Peyer's patch (tissue), 4 donors: ENCODE measurements at regions not wholly inside any gene's neighbourhood (a gene's known extent, or its start where the extent isn't known, plus 50 kb on each side); places are given as distances from the start of the nearest gene placed in this dataset.

Experiments used
- DNase-seq, 3 donors: peaks; one replicate each; pipeline ENCODE4 v3.0.0-alpha.2; 2017 to 2019
- H3K27ac ChIP-seq, 4 donors: fragments of 200-600 bp; sonication (generic); one replicate each; pipeline ENCODE4 v1.5.1; 2016 to 2019
- H3K27me3 ChIP-seq, 2 donors: fragments of 200-600 bp; sonication (generic); one replicate each; pipeline ENCODE4 v1.5.1; 2019
- H3K36me3 ChIP-seq, 3 donors: fragments of 200-600 bp; sonication (generic); one replicate each; pipeline ENCODE4 v1.5.1; 2016 to 2019
- H3K4me1 ChIP-seq, 4 donors: fragments of 200-600 bp; sonication (generic); one replicate each; pipeline ENCODE4 v1.5.1; 2016 to 2019
- H3K4me3 ChIP-seq, 4 donors: fragments of 200-600 bp; sonication (generic); 1 replicate in 3 of 4; 2 replicates in 1 of 4; pipeline ENCODE4 v1.5.1; 2016 to 2019; ENCODE audit warnings: mild to moderate bottlenecking in 1 of 4
- H3K9me3 ChIP-seq, 4 donors: fragments of 200-600 bp; sonication (generic); one replicate each; pipeline ENCODE4 v1.5.1; 2016 to 2019; ENCODE audit warnings: mild to moderate bottlenecking in 1 of 4
- POLR2A ChIP-seq, 2 donors: fragments of 450-650 bp; IDR thresholded peaks; one replicate each; pipeline ENCODE4 v1.5.1; 2017; ENCODE audit warnings: antibody characterized with exemption in 2 of 2, mild to moderate bottlenecking in 2 of 2, moderate library complexity in 2 of 2
- TF ChIP-seq, protein P1 (sequence below), 6 experiments: fragments of 450-650 bp in 4 of 6; fragments of 200-600 bp in 2 of 6; sonication (generic) in 1 of 6; IDR thresholded peaks; one replicate each; pipeline ENCODE4 v1.5.1; 2017 to 2019; ENCODE audit warnings: antibody characterized with exemption in 6 of 6, mild to moderate bottlenecking in 3 of 6, moderate library complexity in 1 of 6

DNA sequence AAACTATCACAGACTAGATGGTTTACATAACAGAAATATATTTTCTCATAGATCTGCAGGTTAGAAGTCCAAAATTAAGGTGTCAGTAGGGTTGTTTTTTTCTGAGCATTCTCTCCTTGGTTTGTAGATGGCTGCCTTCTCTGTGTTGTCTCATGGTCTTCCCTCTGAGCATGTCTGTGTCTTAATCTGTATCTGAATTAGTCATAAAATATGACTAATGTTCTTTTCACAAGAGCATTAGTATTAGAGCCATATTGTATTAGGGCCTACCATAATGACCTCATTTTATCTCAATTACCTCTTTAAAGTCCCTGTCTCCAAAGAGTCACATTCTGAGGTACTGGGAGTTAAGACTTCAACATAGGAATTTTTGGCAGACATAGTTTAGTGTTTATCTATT lies 77.2 kb upstream of the OBI1 start:
- no peaks in the 10 kb centered on the region for H3K27me3 ChIP-seq
- no peak for TF ChIP-seq POLR2A (IDR thresholded peaks at IDR 0.05)
- TF ChIP-seq, protein P1, sequence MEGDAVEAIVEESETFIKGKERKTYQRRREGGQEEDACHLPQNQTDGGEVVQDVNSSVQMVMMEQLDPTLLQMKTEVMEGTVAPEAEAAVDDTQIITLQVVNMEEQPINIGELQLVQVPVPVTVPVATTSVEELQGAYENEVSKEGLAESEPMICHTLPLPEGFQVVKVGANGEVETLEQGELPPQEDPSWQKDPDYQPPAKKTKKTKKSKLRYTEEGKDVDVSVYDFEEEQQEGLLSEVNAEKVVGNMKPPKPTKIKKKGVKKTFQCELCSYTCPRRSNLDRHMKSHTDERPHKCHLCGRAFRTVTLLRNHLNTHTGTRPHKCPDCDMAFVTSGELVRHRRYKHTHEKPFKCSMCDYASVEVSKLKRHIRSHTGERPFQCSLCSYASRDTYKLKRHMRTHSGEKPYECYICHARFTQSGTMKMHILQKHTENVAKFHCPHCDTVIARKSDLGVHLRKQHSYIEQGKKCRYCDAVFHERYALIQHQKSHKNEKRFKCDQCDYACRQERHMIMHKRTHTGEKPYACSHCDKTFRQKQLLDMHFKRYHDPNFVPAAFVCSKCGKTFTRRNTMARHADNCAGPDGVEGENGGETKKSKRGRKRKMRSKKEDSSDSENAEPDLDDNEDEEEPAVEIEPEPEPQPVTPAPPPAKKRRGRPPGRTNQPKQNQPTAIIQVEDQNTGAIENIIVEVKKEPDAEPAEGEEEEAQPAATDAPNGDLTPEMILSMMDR (IDR thresholded peaks at IDR 0.05), result no peak
- no peaks in the 10 kb centered on the region for H3K36me3 ChIP-seq
- DNase-seq, result no peak
- no peaks in the 10 kb centered on the region for H3K9me3 ChIP-seq
- H3K4me3 ChIP-seq, result no peak overlapping the region
- H3K27ac ChIP-seq, result no peak overlapping the region
- H3K4me1 ChIP-seq, result no peaks in the 10 kb centered on the region

DNA sequence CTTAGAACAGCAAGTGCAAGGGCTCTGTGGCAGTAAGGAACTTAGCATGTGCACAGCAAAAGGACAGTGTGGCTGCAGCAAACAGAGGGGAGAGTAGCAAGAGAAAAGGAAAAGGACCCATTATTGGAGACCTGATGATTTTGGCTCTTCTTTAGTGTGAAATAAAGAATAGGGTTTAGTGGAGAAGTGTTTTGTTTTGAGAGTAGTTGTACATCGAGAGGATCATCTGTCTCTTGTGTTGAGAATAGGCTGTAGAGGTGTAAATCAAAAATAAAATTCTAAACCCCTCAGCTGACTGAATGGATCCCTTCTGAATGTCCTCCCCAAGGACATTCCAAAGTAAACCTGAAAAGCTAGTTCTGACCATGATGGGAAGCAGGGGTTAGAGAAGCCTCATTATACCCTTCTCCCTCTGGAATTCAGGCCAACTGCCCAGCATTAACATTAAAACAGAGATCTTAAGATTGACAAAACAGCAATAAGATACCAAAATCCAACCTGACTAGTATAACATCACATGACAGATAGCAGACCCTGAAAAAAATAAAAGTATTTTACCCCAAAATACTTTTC lies 73.6 kb upstream of the OBI1 start:
- no peaks in the 10 kb centered on the region for H3K4me1 ChIP-seq
- H3K9me3 ChIP-seq, result no peaks in the 10 kb centered on the region
- no peaks in the 10 kb centered on the region for H3K27me3 ChIP-seq
- TF ChIP-seq, protein P1 (IDR thresholded peaks at IDR 0.05), result no peak
- no peak for TF ChIP-seq POLR2A (IDR thresholded peaks at IDR 0.05)
- no peak overlapping the region for H3K4me3 ChIP-seq
- DNase-seq, result no peak
- H3K36me3 ChIP-seq, result no peaks in the 10 kb centered on the region
- no peak overlapping the region for H3K27ac ChIP-seq

DNA sequence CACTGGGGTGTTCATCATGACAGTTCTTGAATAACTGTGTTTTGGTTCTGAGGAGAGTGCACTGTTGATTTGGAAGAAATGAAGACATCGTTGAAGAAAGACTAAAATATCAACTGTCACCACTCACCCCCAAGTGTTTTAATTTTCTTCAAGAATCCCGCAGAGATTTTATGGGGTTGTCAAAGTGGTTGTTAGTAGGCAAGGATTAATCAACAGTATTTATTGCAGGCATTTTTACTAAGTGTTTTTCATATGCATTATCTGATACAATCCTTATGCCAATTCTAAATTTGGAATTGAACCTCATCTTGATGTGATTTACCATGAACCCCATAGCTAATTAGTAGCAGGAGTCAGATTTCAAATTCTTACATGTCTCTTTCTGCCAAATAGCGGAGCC lies 63.7 kb upstream of the OBI1 start:
- H3K4me3 ChIP-seq, result no peak overlapping the region
- no peak overlapping the region for H3K27ac ChIP-seq
- no peaks in the 10 kb centered on the region for H3K4me1 ChIP-seq
- H3K27me3 ChIP-seq, result no peaks in the 10 kb centered on the region
- no peak for TF ChIP-seq POLR2A (IDR thresholded peaks at IDR 0.05)
- TF ChIP-seq, protein P1 (IDR thresholded peaks at IDR 0.05), result no peak
- DNase-seq, result no peak
- H3K9me3 ChIP-seq, result no peaks in the 10 kb centered on the region
- H3K36me3 ChIP-seq, result no peaks in the 10 kb centered on the region

DNA sequence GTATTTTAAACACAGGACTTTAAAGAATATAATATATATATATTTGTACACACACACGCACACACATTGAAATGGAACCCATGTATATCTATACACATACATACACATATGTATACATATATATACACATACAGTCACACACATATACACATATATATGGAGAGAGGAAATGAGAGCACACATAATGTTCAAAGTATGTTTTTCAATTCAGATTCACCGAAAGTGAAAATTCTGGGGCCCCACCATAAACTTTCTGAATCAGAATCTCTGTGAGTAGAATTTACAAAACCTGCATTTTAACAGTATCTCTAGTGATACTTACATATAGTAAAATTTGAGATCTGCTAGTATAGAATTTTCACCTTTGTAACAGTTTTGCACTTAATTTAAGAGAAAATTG lies 60.4 kb upstream of the OBI1 start:
- H3K27ac ChIP-seq, result no peak overlapping the region
- no peaks in the 10 kb centered on the region for H3K9me3 ChIP-seq
- H3K4me3 ChIP-seq, result no peak overlapping the region
- no peaks in the 10 kb centered on the region for H3K4me1 ChIP-seq
- H3K36me3 ChIP-seq, result no peaks in the 10 kb centered on the region
- no peak for DNase-seq
- H3K27me3 ChIP-seq, result no peaks in the 10 kb centered on the region
- TF ChIP-seq POLR2A (IDR thresholded peaks at IDR 0.05), result no peak
- TF ChIP-seq, protein P1 (IDR thresholded peaks at IDR 0.05), result no peak

DNA sequence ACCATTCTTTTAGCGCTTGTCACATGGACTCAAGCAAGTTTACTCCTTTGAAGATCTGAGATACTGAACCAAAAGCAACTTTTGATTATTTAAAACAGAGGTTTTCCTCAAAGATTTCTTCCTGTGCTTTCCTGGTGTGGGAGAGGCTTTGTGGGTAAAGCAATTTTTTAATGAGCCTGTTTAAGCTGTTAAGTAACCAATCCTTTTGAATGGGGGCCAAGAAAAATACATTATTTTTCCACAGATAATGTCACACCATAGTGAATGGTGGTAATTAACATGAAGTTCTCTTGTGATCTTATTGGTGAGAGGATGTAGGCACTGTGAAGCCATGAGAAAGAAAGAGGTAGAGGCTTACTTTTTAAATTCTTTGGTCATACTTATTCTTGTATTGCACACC lies 55.8 kb upstream of the OBI1 start:
- H3K4me1 ChIP-seq, result no peaks in the 10 kb centered on the region
- H3K4me3 ChIP-seq, result no peak overlapping the region
- no peak overlapping the region for H3K27ac ChIP-seq
- no peaks in the 10 kb centered on the region for H3K9me3 ChIP-seq
- TF ChIP-seq, protein P1 (IDR thresholded peaks at IDR 0.05), result no peak
- TF ChIP-seq POLR2A (IDR thresholded peaks at IDR 0.05), result no peak
- H3K27me3 ChIP-seq, result no peaks in the 10 kb centered on the region
- H3K36me3 ChIP-seq, result no peaks in the 10 kb centered on the region
- no peak for DNase-seq

DNA sequence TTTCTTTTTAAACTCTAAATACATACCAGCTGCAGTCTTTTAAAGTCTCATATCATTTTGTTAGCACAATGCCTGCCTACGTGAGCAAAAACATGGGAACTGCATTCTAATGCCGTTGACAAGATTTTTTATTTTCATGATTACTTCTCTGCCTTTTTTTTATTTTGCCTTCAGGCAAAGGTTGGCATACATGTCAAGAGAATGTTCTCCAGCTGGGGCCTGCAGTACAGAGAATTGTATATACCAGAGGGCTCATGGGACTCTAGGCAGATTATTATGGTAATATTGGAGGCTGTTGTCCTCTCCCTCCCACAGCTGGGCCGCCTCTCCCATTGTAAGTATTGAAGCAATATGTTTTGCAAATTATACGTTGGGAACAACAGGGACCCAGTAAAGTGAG lies 53.9 kb upstream of the OBI1 start:
- H3K4me3 ChIP-seq, result no peak overlapping the region
- no peak for TF ChIP-seq POLR2A (IDR thresholded peaks at IDR 0.05)
- TF ChIP-seq, protein P1 (IDR thresholded peaks at IDR 0.05), result no peak
- H3K36me3 ChIP-seq, result no peaks in the 10 kb centered on the region
- no peaks in the 10 kb centered on the region for H3K9me3 ChIP-seq
- no peak for DNase-seq
- no peaks in the 10 kb centered on the region for H3K27me3 ChIP-seq
- H3K27ac ChIP-seq, result no peak overlapping the region
- H3K4me1 ChIP-seq, result no peaks in the 10 kb centered on the region
